Hepatocyte (in vitro differentiated cells): ENCODE measurements at regions not wholly inside any gene's neighbourhood (a gene's known extent, or its start where the extent isn't known, plus 50 kb on each side); places are given as distances from the start of the nearest gene placed in this dataset.
"Not testable (repeated sequence)": the region's sequence is repeated elsewhere in the genome, so short reads cannot be mapped to it uniquely, and the experiment has no call there.

ENCODE experiments used
- DNase-seq: peaks from one replicate; pipeline ENCODE4 v3.0.0-alpha.2; 2016; ENCODE audit warnings: low spot score
- H2AFZ ChIP-seq: fragments of 200-600 bp; sonication (generic); 2 replicates; pipeline ENCODE4 v1.6.0; 2016; ENCODE audit warnings: antibody characterized with exemption, mild to moderate bottlenecking
- H3K27ac ChIP-seq: fragments of 200-600 bp; sonication (generic); 2 replicates; pipeline ENCODE4 v1.5.1; 2016; ENCODE audit warnings: mild to moderate bottlenecking
- H3K27me3 ChIP-seq: fragments of 200-600 bp; sonication (generic); 2 replicates; pipeline ENCODE4 v1.6.1; 2016
- H3K36me3 ChIP-seq: fragments of 200-600 bp; sonication (generic); replicated peaks from 2 replicates; pipeline ENCODE4 v1.5.1; 2016; ENCODE audit warnings: low read depth; ENCODE audit not compliant: insufficient read depth
- H3K4me1 ChIP-seq: fragments of 200-600 bp; sonication (generic); 2 replicates; pipeline ENCODE4 v1.5.1; 2016; ENCODE audit warnings: mild to moderate bottlenecking, moderate library complexity; ENCODE audit not compliant: insufficient read depth
- H3K4me2 ChIP-seq: fragments of 200-600 bp; sonication (generic); 2 replicates; pipeline ENCODE4 v1.6.0; 2016
- H3K4me3 ChIP-seq: fragments of 200-600 bp; sonication (generic); 2 replicates; pipeline ENCODE4 v1.5.1; 2016; ENCODE audit warnings: mild to moderate bottlenecking
- H3K79me2 ChIP-seq: fragments of 200-600 bp; sonication (generic); 2 replicates; pipeline ENCODE4 v1.6.0; 2017; ENCODE audit warnings: mild to moderate bottlenecking
- H3K9me2 ChIP-seq: fragments of 200-600 bp; sonication (generic); replicated peaks from 2 replicates; pipeline ENCODE4 v1.6.0; 2017; ENCODE audit warnings: mild to moderate bottlenecking; ENCODE audit not compliant: insufficient read depth
- H3K9me3 ChIP-seq: fragments of 200-600 bp; sonication (generic); 2 replicates; pipeline ENCODE4 v1.5.1; 2016; ENCODE audit warnings: low read depth, mild to moderate bottlenecking
- H4K20me1 ChIP-seq: fragments of 200-600 bp; sonication (generic); 2 replicates; pipeline ENCODE4 v1.6.0; 2016; ENCODE audit warnings: mild to moderate bottlenecking; ENCODE audit not compliant: insufficient read depth, poor library complexity, severe bottlenecking
- WGBS: methylation state at CpG from one replicate; pipeline ENCODE4 v1.1.6; 2016; ENCODE audit warnings: low lambda C conversion rate; ENCODE audit errors: missing lambda C conversion rate; 5-methylcytosine and 5-hydroxymethylcytosine counted together

DNA sequence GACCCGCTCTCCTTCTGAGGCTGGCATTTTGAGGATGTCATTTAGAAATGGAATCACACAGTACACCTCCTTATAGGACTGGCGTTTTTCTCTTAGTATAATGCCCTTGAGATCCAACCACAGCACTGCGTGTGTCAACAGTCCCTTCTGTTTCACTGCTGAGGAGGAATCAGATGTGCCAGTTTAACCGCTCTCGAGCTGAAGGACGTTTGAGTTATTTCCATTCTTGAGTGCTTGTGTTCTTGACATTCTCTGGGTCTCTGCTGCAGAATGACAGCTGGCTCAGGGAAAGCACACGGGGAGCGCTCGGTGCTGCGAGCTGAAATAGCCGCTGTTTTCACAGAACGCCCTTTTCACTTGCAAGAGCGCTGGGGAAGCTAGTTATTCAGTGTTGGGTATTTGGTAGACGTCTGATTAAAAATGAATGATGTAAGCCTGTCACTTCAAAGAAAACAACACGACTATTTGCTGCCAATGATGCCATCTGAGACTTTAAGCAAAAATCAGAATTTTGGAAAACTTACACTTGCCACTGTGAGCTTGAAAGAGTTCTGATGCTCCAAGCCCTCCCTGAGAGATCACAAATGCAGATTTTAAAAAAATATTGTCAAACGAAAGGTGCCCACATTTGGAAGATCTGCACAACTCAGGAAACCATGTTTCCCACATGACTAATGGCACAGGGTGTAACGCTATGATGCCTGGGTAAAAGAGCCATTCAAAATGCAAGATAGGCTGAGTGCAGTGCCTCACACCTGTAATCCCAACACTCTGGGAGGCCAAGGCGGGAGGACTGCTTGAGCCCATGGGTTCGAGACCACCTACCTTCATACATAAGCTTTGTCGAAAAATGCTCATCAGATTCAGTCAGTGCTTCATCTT, 5358.4 kb upstream of the TPTE start:
- no CpG with 5 or more reads among the region's 20 CpGs for WGBS
- not testable (repeated sequence) for H3K27ac ChIP-seq, DNase-seq

GRCh38 chr21:5165829-5166228, 5355.6 kb upstream of the TPTE start:
- H3K79me2 ChIP-seq, H3K4me2 ChIP-seq, H3K27ac ChIP-seq, H3K9me3 ChIP-seq, H3K27me3 ChIP-seq, H3K4me3 ChIP-seq, H2AFZ ChIP-seq, DNase-seq, H3K36me3 ChIP-seq, H3K9me2 ChIP-seq, H4K20me1 ChIP-seq, H3K4me1 ChIP-seq: not testable (repeated sequence)
- no CpG with 5 or more reads among the region's 7 CpGs for WGBS

More for the DNA sequence above, 5358.4 kb upstream of the TPTE start:
- not testable (repeated sequence) for H3K4me2 ChIP-seq, H3K9me3 ChIP-seq, H3K36me3 ChIP-seq, H2AFZ ChIP-seq, H3K4me3 ChIP-seq, H3K4me1 ChIP-seq, H4K20me1 ChIP-seq, H3K9me2 ChIP-seq, H3K79me2 ChIP-seq, H3K27me3 ChIP-seq
